B cell (primary cell): ENCODE measurements at regions not wholly inside any gene's neighbourhood (a gene's known extent, or its start where the extent isn't known, plus 50 kb on each side); places are given as distances from the start of the nearest gene placed in this dataset.

Experiments used
- EZH2 ChIP-seq: IDR thresholded peaks from 2 replicates; pipeline ENCODE4 v1.6.1; 2012; ENCODE audit warnings: borderline replicate concordance, low read depth, mild to moderate bottlenecking, moderate library complexity, low read length; ENCODE audit not compliant: insufficient read depth, poor library complexity, severe bottlenecking
- TF ChIP-seq, protein P1 (sequence below): fragments of 200-600 bp; IDR thresholded peaks from one replicate; pipeline ENCODE4 v1.8.0; 2022; ENCODE audit warnings: antibody characterized with exemption, mild to moderate bottlenecking

DNA sequence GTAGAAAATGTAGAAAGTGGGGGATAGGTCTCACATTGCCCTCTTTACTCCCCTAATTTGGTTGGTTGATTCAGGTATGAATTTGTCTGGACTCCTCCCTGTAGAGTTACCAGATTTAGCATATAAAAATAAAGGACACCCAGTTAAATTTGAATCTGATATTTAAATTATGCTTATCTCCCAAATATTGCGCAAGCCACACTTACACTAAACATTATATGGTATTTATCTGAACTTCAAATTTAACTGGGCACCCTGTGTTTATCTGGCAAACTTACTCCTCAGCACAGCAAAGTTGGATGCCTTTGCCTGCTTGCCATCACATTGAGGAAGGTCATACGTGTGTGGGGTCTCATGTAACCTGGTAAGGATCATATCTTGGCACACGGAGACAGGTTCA is 882.4 kb upstream of the FAM98A start:
- TF ChIP-seq, protein P1, sequence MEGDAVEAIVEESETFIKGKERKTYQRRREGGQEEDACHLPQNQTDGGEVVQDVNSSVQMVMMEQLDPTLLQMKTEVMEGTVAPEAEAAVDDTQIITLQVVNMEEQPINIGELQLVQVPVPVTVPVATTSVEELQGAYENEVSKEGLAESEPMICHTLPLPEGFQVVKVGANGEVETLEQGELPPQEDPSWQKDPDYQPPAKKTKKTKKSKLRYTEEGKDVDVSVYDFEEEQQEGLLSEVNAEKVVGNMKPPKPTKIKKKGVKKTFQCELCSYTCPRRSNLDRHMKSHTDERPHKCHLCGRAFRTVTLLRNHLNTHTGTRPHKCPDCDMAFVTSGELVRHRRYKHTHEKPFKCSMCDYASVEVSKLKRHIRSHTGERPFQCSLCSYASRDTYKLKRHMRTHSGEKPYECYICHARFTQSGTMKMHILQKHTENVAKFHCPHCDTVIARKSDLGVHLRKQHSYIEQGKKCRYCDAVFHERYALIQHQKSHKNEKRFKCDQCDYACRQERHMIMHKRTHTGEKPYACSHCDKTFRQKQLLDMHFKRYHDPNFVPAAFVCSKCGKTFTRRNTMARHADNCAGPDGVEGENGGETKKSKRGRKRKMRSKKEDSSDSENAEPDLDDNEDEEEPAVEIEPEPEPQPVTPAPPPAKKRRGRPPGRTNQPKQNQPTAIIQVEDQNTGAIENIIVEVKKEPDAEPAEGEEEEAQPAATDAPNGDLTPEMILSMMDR: no peak
- no peak for TF ChIP-seq EZH2
